ENCODE measurements at regions not wholly inside any gene's neighbourhood (a gene's known extent, or its start where the extent isn't known, plus 50 kb on each side); places are given as distances from the start of the nearest gene placed in this dataset.
"Not testable (repeated sequence)": the region's sequence is repeated elsewhere in the genome, so short reads cannot be mapped to it uniquely, and the experiment has no call there.

- DNase-seq (ENCODE audit: low read depth) = no peak
- no peak for TF ChIP-seq CTCF (IDR thresholded peaks at IDR 0.05; ENCODE audit: control insufficient read depth, insufficient read depth, low read depth, low read length, missing control alignments)
- H3K4me3 ChIP-seq (ENCODE audit: control insufficient read depth, low read depth, low read length) = no peak overlapping the region
Measured at GRCh38 chr10:4278186-4278585, 493.2 kb upstream of the KLF6 start.

- DNase-seq (ENCODE audit: low read depth) = no peak
- TF ChIP-seq CTCF (IDR thresholded peaks at IDR 0.05; ENCODE audit: control insufficient read depth, insufficient read depth, low read depth, low read length, missing control alignments) = no peak
- no peak overlapping the region for H3K4me3 ChIP-seq (ENCODE audit: control insufficient read depth, low read depth, low read length)
Measured at GRCh38 chr10:4276151-4276550, 491.1 kb upstream of the KLF6 start.

GRCh38 chr10:4274671-4275070 is 489.7 kb upstream of the KLF6 start:
- not testable (repeated sequence) for DNase-seq (ENCODE audit: low read depth); H3K4me3 ChIP-seq (ENCODE audit: control insufficient read depth, low read depth, low read length)

- TF ChIP-seq CTCF (IDR thresholded peaks at IDR 0.05; ENCODE audit: control insufficient read depth, insufficient read depth, low read depth, low read length, missing control alignments) = no peak
- no peak overlapping the region for H3K4me3 ChIP-seq (ENCODE audit: control insufficient read depth, low read depth, low read length)
- DNase-seq (ENCODE audit: low read depth) = no peak
Measured at GRCh38 chr10:4271193-4271592, 486.2 kb upstream of the KLF6 start.

- no peak for TF ChIP-seq CTCF (IDR thresholded peaks at IDR 0.05; ENCODE audit: control insufficient read depth, insufficient read depth, low read depth, low read length, missing control alignments)
- no peak for DNase-seq (ENCODE audit: low read depth)
- no peak overlapping the region for H3K4me3 ChIP-seq (ENCODE audit: control insufficient read depth, low read depth, low read length)
Measured at GRCh38 chr10:4270116-4270515, 485.1 kb upstream of the KLF6 start.

GRCh38 chr10:4268490-4268889 is 483.5 kb upstream of the KLF6 start:
- not testable (repeated sequence) for H3K4me3 ChIP-seq (ENCODE audit: control insufficient read depth, low read depth, low read length); DNase-seq (ENCODE audit: low read depth)

GRCh38 chr10:4267086-4267773 is 482.2 kb upstream of the KLF6 start:
- no peak for DNase-seq (ENCODE audit: low read depth)
- TF ChIP-seq CTCF (IDR thresholded peaks at IDR 0.05; ENCODE audit: control insufficient read depth, insufficient read depth, low read depth, low read length, missing control alignments) = peak; percentile 7
- no peak overlapping the region for H3K4me3 ChIP-seq (ENCODE audit: control insufficient read depth, low read depth, low read length)

Data from AG09309 (cell line).